Epidermal melanocyte (primary cell): ENCODE measurements at regions not wholly inside any gene's neighbourhood (a gene's known extent, or its start where the extent isn't known, plus 50 kb on each side); places are given as distances from the start of the nearest gene placed in this dataset.
"Not testable (repeated sequence)": the region's sequence is repeated elsewhere in the genome, so short reads cannot be mapped to it uniquely, and the experiment has no call there.

Source experiments
- DNase-seq: peaks from one replicate; pipeline ENCODE4 v3.0.0; 2011; ENCODE audit warnings: low spot score; ENCODE audit not compliant: insufficient read length

DNA sequence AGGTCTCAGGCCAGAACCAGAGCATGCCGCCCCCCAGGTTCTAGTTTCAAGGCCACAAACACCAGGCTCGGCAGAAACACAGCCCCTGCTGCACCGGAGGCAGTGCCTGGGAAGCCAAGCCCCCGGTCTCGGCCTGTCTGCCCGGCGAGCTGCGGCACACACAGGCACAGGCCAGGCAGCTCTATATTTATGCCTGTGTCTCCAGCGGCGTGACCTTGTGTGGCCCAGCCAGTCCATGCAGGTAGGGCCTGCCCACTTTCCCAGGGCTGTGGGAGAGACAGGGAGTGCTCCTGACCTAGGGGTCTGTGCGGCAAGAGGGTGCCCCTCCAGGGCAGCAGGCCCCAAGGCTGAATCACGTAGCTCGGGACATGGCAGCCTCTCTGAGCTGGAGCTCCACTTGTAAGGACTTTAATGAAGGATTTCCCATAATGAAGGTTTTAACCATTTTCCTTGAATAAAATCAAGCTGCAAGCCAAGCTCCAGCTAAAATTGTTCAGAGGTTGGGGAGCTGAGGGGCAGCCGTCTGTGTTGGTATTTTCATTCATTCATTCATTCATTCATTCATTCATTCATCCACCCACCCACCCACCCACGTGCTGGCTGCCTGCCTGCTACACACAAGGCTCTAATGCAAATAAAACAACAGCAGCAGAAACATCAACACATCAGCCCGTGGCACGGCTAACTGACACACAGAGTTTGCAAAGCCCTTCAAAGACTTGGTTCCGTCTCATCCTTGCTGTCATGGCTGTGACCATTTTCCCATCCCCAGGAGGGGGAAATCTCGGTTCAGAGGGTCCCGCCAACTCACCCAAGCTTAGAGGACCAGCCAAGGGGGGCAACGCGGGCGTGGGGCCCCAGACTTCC, 92.0 kb downstream of the RFLNA start:
- no peak for DNase-seq

DNA sequence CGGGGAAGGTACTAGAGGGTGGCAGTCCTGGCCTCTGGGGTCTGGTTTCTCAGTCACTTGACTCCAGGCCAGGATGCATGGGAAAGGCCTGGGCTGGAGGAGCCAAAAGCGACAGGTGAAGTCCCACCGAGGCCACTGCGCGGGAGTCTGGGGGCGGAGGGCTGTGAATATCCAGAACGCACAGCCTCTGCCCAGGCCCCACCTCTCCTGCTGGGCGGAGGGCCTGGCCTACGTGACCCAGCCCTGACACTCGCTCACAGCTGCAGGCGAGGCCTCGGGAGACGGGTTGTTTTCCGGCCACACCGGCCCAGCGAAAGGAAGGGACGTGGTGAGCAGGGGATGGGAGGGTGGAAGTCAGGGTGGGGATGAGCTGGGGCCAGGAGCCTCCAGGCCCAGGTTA, 91.2 kb downstream of the RFLNA start:
- DNase-seq = no peak

DNA sequence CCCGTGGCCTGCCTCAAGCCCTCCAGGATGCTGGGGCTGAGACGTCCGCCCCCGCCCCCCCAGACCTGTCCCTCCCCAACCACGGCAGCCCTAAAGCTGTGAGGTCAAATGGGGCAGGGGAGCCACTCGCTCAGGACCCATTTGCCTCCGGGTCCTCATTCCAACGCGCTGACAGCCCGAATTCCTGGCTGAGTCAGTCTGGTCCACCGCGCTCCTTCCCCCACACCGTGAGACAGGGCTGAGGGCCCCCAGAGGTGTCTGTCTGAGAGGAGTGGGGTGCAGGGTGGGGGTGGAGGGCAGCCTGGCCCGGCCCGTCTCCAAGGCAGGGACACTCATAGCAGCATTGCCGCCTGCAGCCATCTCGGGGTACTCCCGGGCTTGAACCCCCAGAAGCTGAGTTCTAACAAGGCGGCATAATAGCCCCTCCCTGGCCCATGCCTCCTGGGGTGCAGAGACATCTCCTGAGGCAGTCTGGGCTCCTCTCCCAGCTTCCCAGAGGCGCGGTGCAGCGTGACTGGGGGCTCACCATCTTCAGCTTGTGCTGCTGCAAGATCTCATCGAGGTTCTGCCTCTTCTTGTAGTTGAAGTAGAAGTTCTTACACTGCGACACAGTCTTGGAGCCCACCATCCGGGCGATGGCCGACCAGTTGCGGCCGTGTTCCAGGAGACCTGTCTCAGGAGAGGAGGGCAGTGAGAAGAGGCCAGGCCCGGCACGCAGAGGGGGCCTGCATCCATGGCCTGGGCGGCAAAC, 90.5 kb downstream of the RFLNA start:
- no peak for DNase-seq

DNA sequence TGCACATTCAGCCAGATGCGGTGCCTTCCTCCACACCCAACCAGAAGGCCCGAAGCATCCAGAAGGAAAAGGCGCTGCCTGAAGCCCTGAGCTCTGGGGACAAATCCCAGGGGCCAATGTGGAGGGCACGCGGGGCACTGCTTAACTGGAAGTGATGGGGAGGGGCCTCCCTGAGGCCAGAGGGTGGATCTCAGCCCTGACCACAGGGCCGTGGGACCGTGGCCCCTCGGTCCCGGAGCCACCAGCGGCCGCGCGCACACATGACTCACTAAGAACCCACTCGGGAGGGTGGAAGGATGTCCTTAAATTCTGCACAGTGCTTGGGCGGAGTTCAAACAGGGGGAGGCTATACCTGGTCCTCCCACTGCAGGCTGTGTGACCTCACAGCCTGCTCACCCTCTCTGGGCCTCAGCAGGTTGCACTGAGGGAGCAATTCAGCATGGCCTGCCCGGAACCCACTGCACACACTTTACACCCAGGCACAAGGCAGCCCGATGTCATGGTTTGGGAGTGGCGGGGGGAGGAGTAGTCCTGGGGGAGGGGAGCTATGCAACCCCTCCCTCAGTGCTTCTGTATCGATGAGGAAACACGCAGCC, 89.5 kb downstream of the RFLNA start:
- no peak for DNase-seq

DNA sequence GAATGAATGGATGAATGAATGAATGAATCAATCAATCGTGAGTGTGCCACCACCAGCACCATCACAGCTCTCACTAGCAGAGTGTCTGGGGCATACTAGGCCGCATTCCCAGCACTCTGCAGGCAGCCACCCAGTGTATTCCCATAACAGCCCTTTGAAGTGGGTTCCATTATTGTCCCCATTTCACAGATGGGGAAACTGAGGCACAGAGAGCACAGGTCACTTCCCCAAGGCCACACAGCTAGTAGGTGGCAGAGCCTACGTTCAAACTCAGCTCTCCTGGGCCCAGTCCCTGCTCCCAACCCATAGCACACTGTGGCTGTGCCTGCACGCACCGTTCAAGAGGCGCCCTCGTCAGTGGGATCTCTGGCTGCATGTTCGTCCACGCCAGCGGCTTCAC, 88.1 kb downstream of the RFLNA start:
- DNase-seq = no peak

DNA sequence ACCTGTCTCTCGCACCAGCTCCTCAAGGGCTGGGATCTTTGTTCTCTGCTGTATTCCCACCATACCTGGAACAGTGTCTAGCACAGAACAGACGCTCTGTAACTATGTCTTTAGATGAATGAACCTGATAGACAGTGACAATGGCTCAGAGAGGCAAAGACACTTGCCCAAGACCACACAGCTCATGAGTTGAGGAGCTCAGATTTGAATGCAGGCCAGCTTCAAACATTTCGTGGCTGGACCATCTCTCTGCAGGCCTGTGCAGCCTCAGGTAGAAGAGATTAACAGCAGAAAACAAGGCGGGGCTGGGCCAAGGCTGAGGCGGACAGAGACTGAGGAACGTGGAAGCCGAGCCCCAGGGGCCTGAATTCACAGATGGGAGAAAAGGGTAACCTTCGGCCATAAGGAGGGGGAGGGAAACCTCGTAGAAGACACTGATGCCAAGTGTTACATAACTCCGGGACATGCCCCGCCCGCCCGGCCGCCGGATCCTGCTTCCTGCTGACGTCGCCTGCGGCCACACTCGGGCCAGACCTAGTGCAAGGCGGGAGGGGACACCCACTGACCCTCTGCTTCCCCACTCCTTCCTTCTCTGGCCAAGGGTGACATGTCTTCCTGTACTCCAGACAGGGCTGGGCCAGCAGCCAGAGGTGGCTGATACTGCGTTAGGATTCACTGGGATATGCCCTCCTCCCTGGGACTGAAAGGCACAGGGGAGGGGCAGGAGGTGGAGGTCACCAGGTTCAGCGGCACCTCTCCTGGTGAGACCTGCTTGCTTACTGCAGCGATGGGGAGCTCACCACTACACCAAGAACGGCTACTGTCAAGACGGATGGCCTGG, 86.8 kb downstream of the RFLNA start:
- no peak for DNase-seq

DNA sequence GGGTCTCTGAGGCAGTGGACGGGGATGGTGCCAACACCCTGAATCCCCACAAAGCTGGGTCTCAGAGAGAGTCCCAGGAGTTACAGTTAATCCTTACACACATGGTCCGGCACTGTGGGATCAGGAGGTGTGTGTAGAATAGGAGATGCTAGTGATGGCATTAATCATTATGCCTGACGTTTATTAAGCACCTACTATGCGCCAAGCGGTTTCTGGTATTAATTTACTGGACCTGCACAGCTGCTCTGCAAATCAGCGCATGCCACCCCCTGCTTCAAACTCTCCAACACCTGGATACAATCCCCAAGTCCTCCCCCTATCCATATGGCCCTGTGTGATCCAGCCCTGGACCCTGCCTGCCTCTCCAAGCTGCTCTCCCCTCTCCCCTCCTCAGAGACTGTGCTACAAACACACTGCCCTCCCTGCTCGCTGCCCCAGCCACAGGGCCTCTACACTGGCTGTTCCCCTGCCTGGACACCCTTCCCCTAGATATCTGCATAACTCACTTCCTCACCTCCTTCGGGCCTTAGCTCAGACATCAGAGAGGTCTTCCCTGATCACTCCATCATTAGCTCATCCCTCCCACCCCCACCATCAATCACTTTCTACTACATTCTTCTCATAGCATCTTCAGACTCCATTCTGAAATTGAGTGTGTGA, 86.0 kb downstream of the RFLNA start:
- DNase-seq = no peak

DNA sequence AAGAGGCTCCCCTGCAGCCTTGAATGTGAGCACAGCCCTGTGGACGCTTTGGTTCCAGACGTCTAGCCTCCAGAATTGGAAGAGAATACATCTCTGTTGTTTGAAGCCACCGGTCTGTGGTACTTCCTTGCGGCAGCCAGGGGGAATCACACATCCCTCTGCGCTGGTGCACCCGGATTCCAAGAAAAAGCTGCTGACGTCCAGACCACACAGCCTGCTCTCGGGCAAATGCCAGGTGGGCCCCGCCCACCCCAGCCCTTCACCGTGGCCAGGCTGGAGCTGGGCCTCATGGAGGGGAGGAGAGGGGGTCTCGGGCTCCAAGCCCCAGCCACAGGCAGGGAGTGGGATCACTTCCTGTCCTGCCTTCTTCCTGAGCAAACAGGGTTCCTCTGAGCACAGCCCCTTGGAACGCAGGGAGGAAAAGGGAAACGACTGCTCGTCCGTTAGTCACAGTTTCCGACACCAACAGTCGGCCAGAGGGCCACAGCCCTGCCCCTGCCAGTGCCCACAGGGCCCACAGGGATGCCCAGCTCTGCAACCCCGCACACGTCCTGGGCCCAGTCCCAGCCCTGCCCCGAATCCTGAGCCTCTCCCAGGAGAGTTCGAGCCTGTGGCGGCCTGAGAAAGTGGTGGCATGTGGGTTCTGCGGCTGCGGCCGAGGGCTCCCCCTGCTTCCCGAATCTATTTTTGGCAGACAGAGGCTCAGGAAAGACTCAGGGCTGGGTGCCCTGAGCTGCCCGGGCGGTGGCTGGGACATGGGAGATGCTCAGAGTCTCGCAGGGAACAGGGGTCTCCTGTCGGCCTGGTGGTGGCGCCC, 85.3 kb downstream of the RFLNA start:
- peak; percentile 84 for DNase-seq

DNA sequence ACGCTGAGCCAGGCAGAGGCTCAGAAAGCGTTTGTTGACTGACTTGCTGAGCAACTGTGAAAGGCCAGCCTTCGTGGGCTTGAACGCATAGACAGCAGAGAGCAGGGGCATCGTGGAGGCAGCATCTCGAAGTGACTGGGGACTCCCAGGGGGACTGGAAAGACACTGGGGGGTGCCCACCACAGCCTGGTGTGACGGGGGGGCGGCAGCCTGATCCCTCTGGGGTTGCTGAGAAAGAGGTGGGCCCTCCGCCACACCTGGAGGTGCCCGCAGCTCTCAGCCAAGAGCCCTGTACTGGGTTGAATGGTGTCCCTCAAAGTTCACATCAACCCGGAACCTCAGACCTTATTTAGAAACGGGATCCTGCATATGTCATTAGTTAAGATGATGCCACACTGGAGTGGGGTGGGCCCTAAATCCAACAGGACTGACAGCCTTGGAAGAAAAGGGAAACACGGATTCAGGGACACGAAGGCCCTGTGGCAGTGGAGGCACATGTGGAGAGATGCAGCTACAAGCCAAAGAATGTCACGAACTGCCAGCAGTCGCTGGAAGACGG, 84.6 kb downstream of the RFLNA start:
- no peak for DNase-seq

DNA sequence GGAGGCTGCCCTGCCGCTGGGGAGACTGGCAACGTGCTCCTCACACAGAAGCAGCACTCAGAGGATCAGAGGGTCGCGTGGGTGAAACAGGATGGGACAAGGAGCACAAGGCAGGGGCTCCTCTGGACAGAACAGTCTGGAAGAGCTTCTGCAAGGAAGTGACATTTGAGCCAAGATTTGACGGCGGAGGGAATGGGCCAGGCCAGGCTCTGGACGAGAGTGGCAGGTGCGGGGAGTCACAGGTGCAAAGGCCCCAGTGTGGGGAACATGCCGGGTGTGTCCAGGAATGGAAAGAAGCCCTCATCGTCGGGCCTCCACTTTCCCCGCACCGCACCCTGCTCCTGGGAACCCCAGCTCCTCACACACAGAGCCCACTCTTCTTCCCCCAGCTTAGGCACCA, 84.0 kb downstream of the RFLNA start:
- no peak for DNase-seq

DNA sequence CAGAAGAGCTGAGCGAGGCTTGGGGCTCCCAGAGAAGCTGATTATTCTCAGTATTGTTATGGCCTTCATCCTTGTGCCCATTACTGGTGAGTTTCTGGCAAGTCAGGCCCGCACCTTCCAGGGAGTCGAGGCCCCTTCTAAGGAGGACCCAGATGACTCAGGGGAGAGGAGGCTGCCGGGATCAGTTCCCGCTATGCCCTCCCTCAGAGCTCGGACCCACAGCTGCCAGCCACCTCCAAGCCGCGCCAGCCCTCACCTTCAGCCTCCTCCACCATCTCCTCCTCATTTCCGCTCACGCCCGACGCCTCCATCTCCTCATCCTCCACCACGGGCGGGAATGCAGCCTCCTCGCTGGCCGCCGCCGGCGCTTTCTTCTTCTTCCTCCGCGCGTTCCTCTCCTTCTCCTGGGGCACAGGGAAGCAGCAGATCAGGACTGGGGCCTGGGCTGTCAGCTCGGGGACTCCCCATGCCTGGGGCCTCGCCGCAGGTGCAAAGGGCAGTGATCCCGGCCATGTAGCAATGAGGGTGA, 83.2 kb downstream of the RFLNA start:
- DNase-seq = no peak

DNA sequence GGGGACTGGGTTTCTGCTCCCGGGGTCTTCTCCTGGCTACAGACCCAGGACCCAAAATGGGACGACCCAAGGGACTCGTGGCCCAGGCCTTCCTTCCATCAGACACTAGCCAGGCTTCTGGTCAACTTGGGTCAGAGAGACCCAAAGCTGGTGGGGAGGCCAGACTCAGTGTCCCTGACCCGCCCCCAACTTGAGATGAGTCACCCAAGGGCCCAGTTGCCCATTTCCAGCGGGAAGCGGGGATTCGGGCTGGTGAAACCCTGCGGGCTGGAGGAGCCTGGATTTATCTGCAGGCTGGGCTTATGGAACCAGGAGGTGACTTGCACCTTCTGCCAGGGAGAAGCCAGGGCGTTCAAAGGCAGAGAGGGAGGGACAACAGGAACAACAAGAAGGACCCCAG, 81.5 kb downstream of the RFLNA start:
- no peak for DNase-seq

DNA sequence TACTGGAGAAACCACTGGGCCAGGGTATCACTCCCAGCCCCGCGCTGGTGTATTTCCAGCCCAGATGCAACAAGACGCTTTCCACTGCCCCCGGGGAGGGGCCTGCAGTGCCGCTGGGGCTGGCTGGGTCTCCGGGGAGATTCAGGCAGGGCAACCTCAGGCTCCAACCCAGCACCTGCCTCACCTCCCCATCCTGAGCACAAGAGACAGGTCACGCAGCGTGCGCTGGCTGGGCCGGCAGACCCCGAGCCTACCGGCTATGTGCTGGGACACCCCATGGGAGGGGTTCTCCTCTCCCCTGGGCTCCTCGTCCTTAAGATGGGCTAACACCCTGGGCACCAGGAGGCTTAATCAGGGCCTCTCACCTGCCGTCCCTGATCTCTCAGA, 80.9 kb downstream of the RFLNA start:
- DNase-seq = no peak

DNA sequence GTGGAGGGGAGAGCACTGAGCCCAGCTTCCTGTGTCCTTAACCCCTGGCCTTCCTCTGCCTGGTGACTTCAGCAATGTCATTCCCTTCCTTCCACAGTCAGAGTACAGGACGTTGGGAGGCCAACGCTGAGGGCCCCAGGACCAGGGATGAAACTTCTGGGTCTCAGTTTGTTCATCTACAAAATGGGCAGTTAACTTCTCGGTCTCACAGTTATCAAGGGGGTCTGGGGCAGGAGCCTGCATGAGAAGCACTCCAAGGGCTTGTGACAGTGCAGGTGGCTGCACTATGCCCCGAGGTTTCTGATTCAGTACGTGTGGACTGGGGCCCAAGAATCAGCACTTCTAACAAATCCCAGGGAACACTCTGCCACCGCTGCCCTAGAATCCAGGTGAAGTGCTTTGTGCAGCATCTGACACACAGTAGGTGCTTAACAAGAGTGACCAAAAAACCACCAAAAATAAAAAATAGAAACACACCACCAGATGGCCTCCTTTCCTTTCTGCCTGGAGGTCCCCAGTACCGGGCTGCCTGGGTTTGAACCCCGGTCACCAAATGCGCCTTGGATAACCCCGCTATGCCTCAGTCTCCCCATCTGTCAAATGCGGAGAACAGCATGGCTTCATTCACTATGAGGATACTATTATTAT, 80.4 kb downstream of the RFLNA start:
- DNase-seq = no peak

DNA sequence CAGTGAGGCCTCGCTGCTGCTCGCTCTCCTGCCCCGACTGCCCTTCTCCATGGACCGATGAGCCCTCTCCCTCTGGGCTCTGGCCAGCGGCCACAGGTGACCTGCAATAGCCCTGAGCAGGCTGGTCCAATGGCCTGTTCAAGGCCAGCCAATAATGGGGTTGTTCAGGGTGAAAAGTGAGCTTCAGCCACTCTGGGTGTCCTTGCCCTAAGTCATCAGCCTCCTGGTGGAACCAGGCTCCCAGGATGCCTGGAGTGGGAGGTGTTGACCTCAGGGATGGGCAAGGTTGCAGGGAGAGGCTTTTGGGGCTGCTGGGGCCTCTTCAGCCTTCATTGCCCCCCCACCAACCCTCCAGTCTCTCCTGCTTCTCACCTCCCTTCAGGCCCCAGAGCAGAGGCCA, 79.7 kb downstream of the RFLNA start:
- no peak for DNase-seq

DNA sequence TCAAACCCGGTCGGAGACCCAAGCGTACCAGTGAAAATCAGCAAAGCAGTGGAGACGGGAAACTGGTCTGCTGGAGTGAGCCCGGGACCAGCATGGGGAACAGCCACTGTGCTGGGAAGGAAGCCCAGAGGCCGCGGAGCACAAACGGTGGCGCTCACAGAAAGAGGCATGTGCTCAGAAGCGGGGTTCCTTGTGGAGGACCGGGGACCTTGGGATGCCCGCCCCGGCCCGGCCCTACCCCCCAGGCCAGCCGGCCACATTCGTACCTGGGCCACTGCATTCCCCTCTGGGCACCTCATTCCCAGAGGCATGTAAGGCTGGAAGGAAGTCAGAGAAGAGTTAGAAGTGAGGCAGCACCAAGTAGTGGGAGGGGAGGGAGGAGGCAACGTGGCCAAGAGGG, 79.3 kb downstream of the RFLNA start:
- no peak for DNase-seq

DNA sequence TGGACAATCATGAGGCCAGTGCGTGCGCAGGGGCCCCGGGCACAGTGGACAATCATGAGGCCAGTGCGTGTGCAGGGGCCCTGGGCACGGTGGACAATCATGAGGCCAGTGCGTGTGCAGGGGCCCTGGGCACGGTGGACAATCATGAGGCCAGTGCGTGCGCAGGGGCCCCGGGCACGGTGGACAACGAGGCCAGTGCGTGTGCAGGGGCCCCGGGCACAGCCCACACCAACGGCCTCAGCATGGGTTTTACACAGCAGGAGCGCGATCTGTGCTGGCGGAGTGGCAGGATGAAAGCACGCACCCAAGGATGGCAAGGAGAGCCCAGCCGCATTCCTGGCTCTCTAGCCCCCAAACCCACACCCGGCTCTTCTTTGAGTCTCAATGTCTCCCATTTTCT, 78.8 kb downstream of the RFLNA start:
- DNase-seq = not testable (repeated sequence)

DNA sequence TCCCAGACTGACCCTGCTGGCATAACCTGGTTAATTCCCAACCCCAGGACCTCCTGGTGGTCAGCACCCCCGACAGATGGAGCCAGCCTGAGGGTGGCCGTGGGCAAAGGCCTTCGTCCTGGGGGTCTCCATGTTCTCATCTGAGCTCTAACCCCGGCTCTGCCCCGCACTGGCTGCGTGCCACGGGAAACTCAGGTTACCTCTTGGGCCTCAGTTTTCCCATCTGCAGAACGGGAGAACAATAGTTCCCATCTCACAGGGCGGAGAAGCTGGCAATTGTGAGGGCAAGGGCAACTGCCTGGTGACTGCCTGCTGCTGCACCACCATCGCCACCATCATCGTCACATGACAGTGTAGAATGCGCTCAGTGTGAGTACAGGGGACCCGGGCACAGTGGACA, 77.9 kb downstream of the RFLNA start:
- DNase-seq = no peak

DNA sequence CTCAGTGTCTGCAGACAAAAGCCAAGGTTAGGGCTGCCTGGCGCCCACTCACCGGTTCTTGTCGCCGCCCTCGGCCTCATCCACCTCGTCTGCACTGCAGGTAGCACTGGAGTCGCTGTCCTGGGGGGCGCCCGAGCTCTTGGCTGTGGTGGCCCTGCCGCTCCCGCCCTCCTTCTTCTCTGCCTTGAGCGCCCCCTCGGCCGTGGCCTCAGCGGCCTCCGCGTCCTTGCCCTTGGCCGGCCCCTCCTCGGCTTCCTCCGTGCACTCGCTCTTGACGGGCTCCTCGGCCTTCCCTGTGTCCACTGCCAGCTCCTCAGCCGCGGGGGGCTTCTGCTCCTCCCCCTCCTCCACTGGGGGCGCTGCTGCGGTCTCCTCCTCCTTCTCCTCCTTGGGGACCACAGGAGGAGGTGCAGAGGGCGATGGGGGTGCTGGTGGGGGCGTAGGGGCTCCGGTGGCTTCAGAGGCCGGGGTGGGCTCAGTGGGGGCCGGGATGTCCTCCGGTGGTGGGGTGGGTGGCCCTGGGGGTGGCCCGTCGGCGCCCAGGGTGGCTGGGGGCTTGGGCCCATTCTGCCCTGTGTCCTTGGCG, 77.2 kb downstream of the RFLNA start:
- DNase-seq = no peak
